Fibroblast of upper back skin (primary cell): ENCODE measurements at regions not wholly inside any gene's neighbourhood (a gene's known extent, or its start where the extent isn't known, plus 50 kb on each side); places are given as distances from the start of the nearest gene placed in this dataset.

ENCODE experiments used
- DNase-seq: peaks from one replicate; pipeline ENCODE4 v3.0.0-alpha.2; 2013

GRCh38 chr5:58057324-58057723, 402.6 kb downstream of the PLK2 start:
- DNase-seq, result no peak

GRCh38 chr5:58056546-58056945, 403.3 kb downstream of the PLK2 start:
- DNase-seq, result peak; percentile 51

- no peak for DNase-seq
Observed at GRCh38 chr5:58054018-58054417, 405.9 kb downstream of the PLK2 start.

GRCh38 chr5:58048954-58049353, 410.9 kb downstream of the PLK2 start:
- DNase-seq, result no peak

GRCh38 chr5:58048185-58048925, 411.5 kb downstream of the PLK2 start:
- no peak for DNase-seq

- no peak for DNase-seq
Observed at GRCh38 chr5:58046371-58046770, 413.5 kb downstream of the PLK2 start.

GRCh38 chr5:58044166-58044565, 415.7 kb downstream of the PLK2 start:
- DNase-seq, result no peak

GRCh38 chr5:58043032-58043945, 416.6 kb downstream of the PLK2 start:
- no peak for DNase-seq

GRCh38 chr5:58041884-58042283, 418.0 kb downstream of the PLK2 start:
- no peak for DNase-seq

- DNase-seq, result no peak
Observed at GRCh38 chr5:58040846-58041245, 419.0 kb downstream of the PLK2 start.

GRCh38 chr5:58040044-58040443, 419.8 kb downstream of the PLK2 start:
- DNase-seq, result no peak

- peak; percentile 19 for DNase-seq
Observed at GRCh38 chr5:58037899-58038298, 422.0 kb downstream of the PLK2 start.

- no peak for DNase-seq
Observed at GRCh38 chr5:58025809-58026208, 434.1 kb downstream of the PLK2 start.

- DNase-seq, result no peak
Observed at GRCh38 chr5:58024151-58024550, 435.7 kb downstream of the PLK2 start.

GRCh38 chr5:58022055-58022454, 437.8 kb downstream of the PLK2 start:
- DNase-seq, result no peak

GRCh38 chr5:58021466-58021865, 438.4 kb downstream of the PLK2 start:
- DNase-seq, result peak; percentile 24

- peak; percentile 79 for DNase-seq
Observed at GRCh38 chr5:58019614-58020013, 440.3 kb downstream of the PLK2 start.

- DNase-seq, result no peak
Observed at GRCh38 chr5:58018016-58018415, 441.9 kb downstream of the PLK2 start.

- DNase-seq, result no peak
Observed at GRCh38 chr5:58016877-58017276, 443.0 kb downstream of the PLK2 start.

GRCh38 chr5:58016358-58016757, 443.5 kb downstream of the PLK2 start:
- peak; percentile 85 for DNase-seq

GRCh38 chr5:58015175-58015574, 444.7 kb downstream of the PLK2 start:
- DNase-seq, result no peak

GRCh38 chr5:58013542-58014258, 446.2 kb downstream of the PLK2 start:
- no peak for DNase-seq

- no peak for DNase-seq
Observed at GRCh38 chr5:58012801-58013315, 447.0 kb downstream of the PLK2 start.
